ENCODE measurements at regions not wholly inside any gene's neighbourhood (a gene's known extent, or its start where the extent isn't known, plus 50 kb on each side); places are given as distances from the start of the nearest gene placed in this dataset.

GRCh38 chr21:37967036-37967435 lies 50.8 kb upstream of the KCNJ6 start:
- DNase-seq = no peak

- DNase-seq = no peak
These were observed 52.5 kb upstream of the KCNJ6 start for GRCh38 chr21:37968744-37969143.

- no peak for DNase-seq
These were observed 54.3 kb upstream of the KCNJ6 start for GRCh38 chr21:37970548-37970947.

- no peak for DNase-seq
These were observed 55.2 kb upstream of the KCNJ6 start for GRCh38 chr21:37971390-37971950.

GRCh38 chr21:37974081-37974480 lies 57.8 kb upstream of the KCNJ6 start:
- DNase-seq = no peak

- no peak for DNase-seq
These were observed 66.5 kb upstream of the KCNJ6 start for GRCh38 chr21:37982496-37983318.

GRCh38 chr21:37983336-37984095 lies 67.3 kb upstream of the KCNJ6 start:
- DNase-seq = no peak

GRCh38 chr21:37984416-37984815 lies 68.2 kb upstream of the KCNJ6 start:
- DNase-seq = no peak

- no peak for DNase-seq
These were observed 69.7 kb upstream of the KCNJ6 start for GRCh38 chr21:37986000-37986399.

GRCh38 chr21:37986751-37987399 lies 70.6 kb upstream of the KCNJ6 start:
- DNase-seq = no peak

GRCh38 chr21:37987668-37988067 lies 71.4 kb upstream of the KCNJ6 start:
- DNase-seq = no peak

GRCh38 chr21:37993071-37993470 lies 76.8 kb upstream of the KCNJ6 start:
- DNase-seq = no peak

- DNase-seq = no peak
These were observed 78.0 kb upstream of the KCNJ6 start for GRCh38 chr21:37994211-37994610.

GRCh38 chr21:38012672-38013071 lies 96.4 kb upstream of the KCNJ6 start:
- DNase-seq = no peak

- DNase-seq = no peak
These were observed 97.5 kb upstream of the KCNJ6 start for GRCh38 chr21:38013741-38014140.

- no peak for DNase-seq
These were observed 98.0 kb upstream of the KCNJ6 start for GRCh38 chr21:38014298-38014697.

GRCh38 chr21:38027901-38028498 lies 111.7 kb upstream of the KCNJ6 start:
- no peak for DNase-seq

GRCh38 chr21:38032082-38032801 lies 116.0 kb upstream of the KCNJ6 start:
- DNase-seq = no peak

- DNase-seq = no peak
These were observed 119.8 kb upstream of the KCNJ6 start for GRCh38 chr21:38036016-38036415.

GRCh38 chr21:38037416-38037815 lies 121.2 kb upstream of the KCNJ6 start:
- no peak for DNase-seq

- no peak for DNase-seq
These were observed 123.1 kb upstream of the KCNJ6 start for GRCh38 chr21:38039369-38039768.

GRCh38 chr21:38039841-38040240 lies 123.6 kb upstream of the KCNJ6 start:
- no peak for DNase-seq
